Chondrocyte (in vitro differentiated cells): ENCODE measurements at regions not wholly inside any gene's neighbourhood (a gene's known extent, or its start where the extent isn't known, plus 50 kb on each side); places are given as distances from the start of the nearest gene placed in this dataset.

Experiments used
- DNase-seq: peaks from one replicate; pipeline ENCODE4 v3.0.0; 2021; ENCODE audit warnings: mixed read lengths, low spot score
- H3K27ac Mint-ChIP-seq: one replicate; pipeline ENCODE4 v1.8.0; 2021; ENCODE audit warnings: mild to moderate bottlenecking, moderate library complexity, mixed read lengths; ENCODE audit not compliant: unreplicated experiment
- H3K27me3 Mint-ChIP-seq: 2 replicates; pipeline ENCODE4 v1.8.0; 2021; ENCODE audit warnings: low read depth, mixed read lengths
- H3K36me3 Mint-ChIP-seq: 2 replicates; pipeline ENCODE4 v1.8.0; 2021; ENCODE audit warnings: low read depth, mixed read lengths
- H3K4me1 Mint-ChIP-seq: 2 replicates; pipeline ENCODE4 v1.8.0; 2021; ENCODE audit warnings: low read depth, mild to moderate bottlenecking, mixed read lengths
- H3K4me3 Mint-ChIP-seq: one replicate; pipeline ENCODE4 v1.8.0; 2021; ENCODE audit warnings: mild to moderate bottlenecking, moderate library complexity, mixed read lengths; ENCODE audit not compliant: unreplicated experiment
- H3K9me3 Mint-ChIP-seq: 2 replicates; pipeline ENCODE4 v1.8.0; 2021; ENCODE audit warnings: low read depth, mixed read lengths
- CTCF ChIP-seq: fragments of 200-600 bp; sonication (generic); IDR thresholded peaks from 2 replicates; pipeline ENCODE4 v1.5.0; 2021; ENCODE audit warnings: antibody characterized with exemption, mild to moderate bottlenecking, moderate library complexity

GRCh38 chr18:25787276-25787675, 303.1 kb downstream of the SS18 start:
- Mint-ChIP-seq H3K9me3 (peaks cover 2% of the 10 kb centered on the region), H3K36me3 (no peaks in the 10 kb centered on the region), H3K27ac (peak overlapping the region; percentile 71), H3K4me1 (peaks cover 20% of the 10 kb centered on the region), H3K4me3 (no peak overlapping the region), H3K27me3 (no peaks in the 10 kb centered on the region)
- no peak for DNase-seq
- no peak for TF ChIP-seq CTCF

DNA sequence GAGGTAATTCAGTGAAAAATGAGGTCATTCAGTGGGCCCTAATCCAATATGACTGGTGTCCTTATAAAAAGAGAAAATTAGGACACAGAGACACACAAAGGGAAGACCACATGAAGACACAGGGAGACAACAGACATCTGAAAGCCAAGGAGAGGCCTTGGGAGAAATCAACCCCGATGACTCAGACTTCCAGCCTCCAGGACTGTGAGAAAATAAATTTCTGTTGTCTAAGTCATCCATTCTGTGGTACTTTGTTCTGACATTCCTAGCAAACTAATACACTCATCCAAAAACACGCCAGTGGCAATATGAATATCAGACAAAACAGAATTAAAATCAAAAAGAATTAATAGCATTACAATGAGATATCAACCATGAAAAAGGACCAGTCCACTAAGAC, 303.7 kb downstream of the SS18 start:
- Mint-ChIP-seq H3K4me3 (no peak overlapping the region), H3K9me3 (peaks cover 2% of the 10 kb centered on the region), H3K27ac (peak overlapping the region; percentile 71), H3K27me3 (no peaks in the 10 kb centered on the region), H3K36me3 (no peaks in the 10 kb centered on the region), H3K4me1 (peaks cover 20% of the 10 kb centered on the region)
- TF ChIP-seq CTCF = no peak
- no peak for DNase-seq

GRCh38 chr18:25780105-25780504, 310.3 kb downstream of the SS18 start:
- TF ChIP-seq CTCF = no peak

GRCh38 chr18:25771796-25772195, 318.6 kb downstream of the SS18 start:
- H3K4me1 Mint-ChIP-seq = no peaks in the 10 kb centered on the region
- no peak for TF ChIP-seq CTCF
- H3K27me3 Mint-ChIP-seq = no peaks in the 10 kb centered on the region
- no peak overlapping the region for H3K4me3 Mint-ChIP-seq
- no peak overlapping the region for H3K27ac Mint-ChIP-seq
- no peak for DNase-seq
- peaks cover 8% of the 10 kb centered on the region for H3K9me3 Mint-ChIP-seq
- no peaks in the 10 kb centered on the region for H3K36me3 Mint-ChIP-seq

More at GRCh38 chr18:25780105-25780504, 310.3 kb downstream of the SS18 start:
- no peaks in the 10 kb centered on the region for H3K4me1 Mint-ChIP-seq
- no peaks in the 10 kb centered on the region for H3K36me3 Mint-ChIP-seq
- H3K27me3 Mint-ChIP-seq = no peaks in the 10 kb centered on the region
- H3K27ac Mint-ChIP-seq = no peak overlapping the region
- H3K9me3 Mint-ChIP-seq = peaks cover 2% of the 10 kb centered on the region
- DNase-seq = no peak
- no peak overlapping the region for H3K4me3 Mint-ChIP-seq

- Mint-ChIP-seq H3K27ac (no peak overlapping the region), H3K36me3 (no peaks in the 10 kb centered on the region), H3K27me3 (no peaks in the 10 kb centered on the region), H3K4me1 (no peaks in the 10 kb centered on the region), H3K4me3 (no peak overlapping the region), H3K9me3 (peaks cover 4% of the 10 kb centered on the region)
- DNase-seq = no peak
- no peak for TF ChIP-seq CTCF
Observed at GRCh38 chr18:25764777-25765176, 325.6 kb downstream of the SS18 start.
